T47D (cell line): ENCODE measurements at regions not wholly inside any gene's neighbourhood (a gene's known extent, or its start where the extent isn't known, plus 50 kb on each side); places are given as distances from the start of the nearest gene placed in this dataset.
"Not testable (repeated sequence)": the region's sequence is repeated elsewhere in the genome, so short reads cannot be mapped to it uniquely, and the experiment has no call there.

Source experiments
- DNase-seq, 2 experiments: peaks; one replicate each; pipeline versions ENCODE4 v3.0.0 to v3.0.0-alpha.2; 2011 to 2012; ENCODE audit warnings: low read depth in 1 of 2, low spot score in 1 of 2
- JUND ChIP-seq: IDR thresholded peaks from 2 replicates; pipeline ENCODE4 v1.6.1; 2012; ENCODE audit warnings: low read depth
- in situ Hi-C: cut with HindIII; loops from 2 replicates; pipeline ENCODE4 v1.10.0; 2016; ENCODE audit warnings: low sequenced_read_pairs, low pct_unique_long_range_greater_than_20kb

DNA sequence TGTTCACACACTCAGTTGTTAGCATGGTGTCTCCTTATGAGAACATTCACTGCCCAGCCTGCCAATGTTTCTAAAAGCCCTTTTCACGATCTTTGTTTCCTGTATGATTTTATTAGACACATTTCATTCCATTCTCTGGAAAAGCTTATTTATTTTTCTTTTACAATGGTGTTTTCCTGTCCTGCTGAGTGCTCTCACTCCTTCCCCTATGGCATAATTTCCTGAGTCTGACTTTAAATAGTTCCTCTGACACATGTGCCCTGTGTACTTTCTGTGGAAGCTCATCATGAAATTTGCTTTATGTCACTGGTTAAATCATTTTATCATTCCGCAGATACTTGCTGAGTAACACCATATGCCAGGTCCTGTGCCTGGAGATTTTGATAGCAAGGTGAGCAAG is 612.0 kb downstream of the FLRT2 start:
- in situ Hi-C loops = no loop called here
- no peak for TF ChIP-seq JUND
- no peak for DNase-seq

DNA sequence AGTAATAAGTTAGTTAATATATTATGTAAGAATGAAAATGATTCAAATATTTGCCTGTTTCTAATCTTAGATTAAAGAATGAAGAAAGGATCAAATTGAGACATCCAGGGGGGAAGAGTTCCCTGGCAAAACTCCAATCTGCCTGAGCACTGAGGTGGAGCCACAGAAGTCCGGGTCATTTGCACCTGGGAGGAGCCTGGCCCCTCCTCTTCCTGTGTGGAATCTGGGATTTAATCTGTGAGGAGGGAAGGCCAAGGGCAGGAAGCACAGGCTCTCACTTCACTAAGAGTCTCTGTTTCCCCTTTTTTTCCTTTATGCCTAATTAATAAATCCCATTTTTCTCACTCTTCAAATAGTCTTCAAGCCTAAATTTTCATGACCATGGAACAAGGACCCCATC is 599.5 kb downstream of the FLRT2 start:
- in situ Hi-C loops = no loop called here
- TF ChIP-seq JUND = no peak
- DNase-seq = no peak

DNA sequence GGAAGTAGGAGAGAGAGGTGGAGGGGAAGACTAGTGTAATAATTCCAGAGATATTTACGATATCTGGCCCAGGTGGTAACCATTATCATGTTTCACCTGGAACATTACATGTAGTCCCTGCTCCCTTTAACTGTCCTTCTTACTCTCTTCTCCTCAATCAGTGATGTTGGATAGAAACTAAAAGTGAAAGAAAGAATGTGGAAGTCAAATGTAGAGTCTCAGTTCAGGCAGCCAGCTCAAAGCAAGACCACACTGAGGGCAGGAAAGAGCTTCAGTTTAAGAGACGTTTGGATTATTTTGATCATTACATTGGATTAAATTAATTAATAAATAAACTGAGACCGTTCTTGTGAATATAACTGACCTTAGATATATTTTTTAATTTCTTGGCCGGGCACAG is 594.4 kb downstream of the FLRT2 start:
- in situ Hi-C loops = no loop called here
- TF ChIP-seq JUND = no peak
- no peak for DNase-seq

DNA sequence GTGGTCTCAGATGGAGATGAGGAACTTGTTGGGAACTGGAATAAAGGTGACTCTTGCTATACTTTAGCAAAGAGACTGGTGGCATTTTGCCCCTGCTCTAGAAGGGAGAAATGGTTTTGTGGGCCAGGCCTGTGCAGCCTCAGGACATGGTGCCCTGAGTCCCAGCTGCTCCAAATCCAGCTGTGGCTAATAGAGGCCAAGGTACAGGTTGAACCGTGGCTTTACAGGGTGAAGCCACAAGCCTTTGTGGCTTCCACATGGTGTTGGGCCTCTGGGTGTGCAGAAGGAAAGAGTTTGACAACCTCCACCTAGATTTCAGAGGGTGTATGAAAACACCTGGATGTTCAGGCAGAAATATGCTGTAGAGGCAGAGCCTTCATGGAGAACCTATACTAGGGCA is 586.0 kb downstream of the FLRT2 start:
- DNase-seq = no peak
- in situ Hi-C loops = no loop called here
- no peak for TF ChIP-seq JUND

DNA sequence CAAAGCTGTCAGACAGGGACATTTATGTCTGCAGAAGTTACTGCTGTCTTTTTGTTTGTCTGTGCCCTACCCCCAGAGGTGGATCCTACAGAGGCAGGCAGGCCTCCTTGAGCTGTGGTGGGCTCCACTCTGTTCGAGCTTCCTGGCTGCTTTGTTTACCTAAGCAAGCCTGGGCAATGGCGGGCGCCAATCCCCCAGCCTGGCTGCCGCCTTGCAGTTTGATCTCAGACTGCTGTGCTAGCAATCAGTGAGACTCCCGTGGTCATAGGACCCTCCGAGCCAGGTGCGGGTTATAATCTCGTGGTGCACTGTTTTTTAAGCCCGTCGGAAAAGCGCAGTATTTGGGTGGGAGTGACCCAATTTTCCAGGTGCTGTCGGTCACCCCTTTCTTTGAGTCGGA is 580.9 kb downstream of the FLRT2 start:
- in situ Hi-C loops = not testable (repeated sequence)

DNA sequence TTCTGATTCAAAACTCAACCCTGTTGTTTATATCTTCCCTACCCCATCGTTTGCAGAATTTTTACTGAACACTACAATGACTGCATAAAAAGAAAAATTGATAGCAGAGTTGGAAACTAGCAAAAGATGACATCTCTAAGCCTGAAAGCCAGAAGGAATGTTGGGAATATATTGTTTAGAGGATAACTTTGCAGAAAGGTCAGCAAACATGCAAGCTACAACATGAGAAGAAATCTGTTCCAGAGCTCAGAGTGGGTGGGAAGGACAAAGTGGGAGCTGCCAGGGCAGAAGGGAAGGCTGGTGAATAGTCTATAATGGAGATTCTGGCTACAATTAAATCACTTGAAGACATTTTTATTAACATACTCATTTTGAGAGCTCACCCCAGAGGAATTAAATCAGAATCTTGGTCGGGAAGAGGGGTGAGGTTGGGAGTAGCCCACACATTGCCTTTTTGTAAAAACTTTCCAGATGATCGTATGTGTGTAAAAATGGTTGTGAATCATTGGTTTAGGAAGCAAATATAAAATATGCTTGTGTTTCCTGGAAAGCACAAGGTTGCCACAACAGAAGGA is 574.8 kb downstream of the FLRT2 start:
- DNase-seq = no peak
- in situ Hi-C loops = no loop called here
- no peak for TF ChIP-seq JUND

More for the DNA sequence above, 580.9 kb downstream of the FLRT2 start:
- DNase-seq = not testable (repeated sequence)

DNA sequence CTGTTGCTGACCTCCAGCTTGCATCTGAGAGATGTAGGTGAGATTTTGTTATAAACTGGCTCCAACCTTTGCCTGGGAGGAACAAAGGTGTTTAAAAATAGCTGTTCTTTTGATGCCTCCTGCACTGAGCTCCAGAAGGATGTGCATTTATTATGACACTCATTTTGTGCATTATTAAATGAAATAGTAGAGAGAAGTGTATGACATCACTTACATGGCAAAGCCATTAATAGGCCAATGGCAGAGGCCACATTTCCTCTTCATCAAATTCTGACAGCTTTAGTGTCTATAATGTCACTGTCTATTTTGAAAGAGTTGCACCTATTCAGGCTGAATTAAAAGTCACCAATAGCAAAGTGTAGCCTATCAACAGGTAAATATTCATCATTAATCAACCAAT is 564.6 kb downstream of the FLRT2 start:
- in situ Hi-C loops = no loop called here
- no peak for TF ChIP-seq JUND

DNA sequence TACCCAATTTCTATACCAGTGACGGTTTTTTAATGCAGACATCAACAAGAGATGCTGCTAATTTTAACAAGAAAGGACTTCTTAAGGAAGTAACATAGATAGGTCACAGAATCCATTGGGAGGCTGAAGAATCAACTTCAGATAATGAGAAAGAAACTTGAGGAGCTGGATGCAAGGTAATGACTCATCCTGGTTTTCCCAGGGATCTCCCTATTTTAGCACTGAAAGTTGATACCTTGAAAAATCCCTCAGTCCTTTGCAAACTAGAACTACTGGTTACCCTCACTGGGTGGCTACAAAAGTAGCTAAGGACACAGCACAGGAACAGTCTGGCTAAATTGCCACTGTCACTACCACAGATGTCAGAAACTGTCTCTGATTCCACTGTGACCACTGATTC is 561.9 kb downstream of the FLRT2 start:
- no peak for TF ChIP-seq JUND
- in situ Hi-C loops = no loop called here
- no peak for DNase-seq

More for the DNA sequence above, 564.6 kb downstream of the FLRT2 start:
- no peak for DNase-seq

DNA sequence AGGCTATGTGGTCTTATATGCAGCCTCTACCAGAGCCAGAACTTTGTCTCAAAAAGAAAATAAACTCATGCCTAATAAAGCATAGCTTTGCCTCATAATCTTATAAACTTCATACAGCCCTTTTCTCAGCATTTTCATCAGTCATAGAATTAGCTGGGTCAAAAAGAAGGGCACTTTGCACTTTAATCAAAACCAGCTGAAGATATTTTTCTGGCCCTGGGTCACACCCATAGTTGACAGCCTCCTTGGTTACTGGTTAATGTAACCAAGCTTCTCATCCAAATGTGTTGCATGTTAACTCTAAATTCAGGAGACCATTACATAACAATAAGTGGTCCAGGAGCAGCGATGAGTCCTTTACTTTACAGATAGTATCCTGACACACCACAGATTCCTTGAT is 558.2 kb downstream of the FLRT2 start:
- in situ Hi-C loops = no loop called here
- no peak for TF ChIP-seq JUND
- DNase-seq = no peak

DNA sequence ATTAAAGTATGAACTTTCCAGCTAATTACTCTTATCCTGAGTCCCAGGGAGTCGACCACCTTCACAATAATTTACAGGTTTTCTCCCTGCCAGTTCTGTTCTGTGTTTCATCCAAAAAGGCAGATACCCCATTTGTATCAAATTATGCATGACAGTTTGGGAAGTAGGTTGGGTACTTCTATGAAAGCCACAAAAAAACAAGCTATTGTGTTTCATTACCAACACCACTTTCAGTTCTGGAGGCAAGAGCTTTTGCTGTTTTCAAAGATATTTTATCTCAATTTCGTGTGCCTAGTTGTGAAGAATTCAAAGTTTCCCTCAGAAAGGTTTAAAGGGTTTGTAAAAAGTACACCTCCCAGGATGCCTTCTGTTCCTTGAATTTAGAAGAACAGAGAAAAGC is 557.4 kb downstream of the FLRT2 start:
- TF ChIP-seq JUND = no peak
- in situ Hi-C loops = no loop called here
- DNase-seq = no peak

DNA sequence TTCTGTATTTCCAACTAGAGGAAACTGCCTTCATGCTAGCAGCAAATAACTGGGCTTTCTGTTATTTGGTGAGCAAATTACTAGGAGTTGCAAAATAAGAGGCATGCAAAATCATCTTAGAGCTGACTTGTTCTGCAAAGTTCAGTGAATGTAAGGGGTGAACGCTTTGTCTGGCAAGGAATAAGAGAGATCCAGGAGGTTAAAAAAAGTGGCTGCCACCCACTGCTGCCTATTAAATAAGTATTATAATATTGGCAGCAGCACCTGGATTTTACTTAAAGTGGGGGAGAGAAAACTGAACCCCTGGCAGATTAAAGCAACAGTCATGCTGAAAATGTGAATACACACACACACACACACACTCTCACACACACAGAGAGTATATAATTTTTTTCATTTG is 557.0 kb downstream of the FLRT2 start:
- no peak for DNase-seq
- no peak for TF ChIP-seq JUND

DNA sequence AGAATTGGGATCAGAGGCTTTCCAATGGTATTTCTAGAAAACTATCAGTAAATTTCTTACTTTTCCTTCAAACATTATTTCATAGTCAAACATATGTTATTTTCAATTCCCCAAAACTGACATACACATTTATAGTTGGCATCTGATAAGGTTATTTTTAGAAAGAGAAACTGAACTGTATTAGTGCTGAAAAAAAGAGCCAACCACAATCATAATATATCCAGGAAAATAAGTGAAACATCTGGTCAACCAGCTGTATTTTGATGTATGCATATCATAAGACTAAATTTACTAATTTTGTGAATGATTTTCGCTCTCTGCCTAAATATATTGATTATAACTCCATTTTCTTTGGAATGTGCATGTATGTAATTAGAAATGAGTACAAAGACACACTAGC is 554.2 kb downstream of the FLRT2 start:
- in situ Hi-C loops = no loop called here
- no peak for DNase-seq

More for the DNA sequence above, 557.0 kb downstream of the FLRT2 start:
- in situ Hi-C loops = no loop called here

DNA sequence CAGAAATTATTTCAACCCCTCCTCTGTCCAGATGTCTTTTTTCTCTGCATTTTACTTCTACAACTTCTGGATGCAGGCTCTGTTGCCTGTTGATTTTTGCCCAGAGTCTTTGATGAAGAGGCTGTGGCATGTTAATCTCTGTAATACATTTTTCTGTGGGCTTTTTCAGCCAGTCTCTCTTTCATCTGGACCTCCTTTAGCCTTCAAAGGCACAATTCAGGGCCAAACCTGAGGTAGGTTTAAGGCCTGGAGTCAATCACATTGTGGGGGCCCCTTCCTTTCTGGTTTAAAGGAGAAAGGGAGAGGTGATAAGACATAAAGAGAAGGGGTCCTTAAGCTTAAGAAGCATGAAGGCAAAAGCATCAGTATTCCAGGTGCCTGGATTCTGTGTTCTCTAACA is 553.7 kb downstream of the FLRT2 start:
- no peak for DNase-seq
- no peak for TF ChIP-seq JUND
- in situ Hi-C loops = no loop called here

More for the DNA sequence above, 554.2 kb downstream of the FLRT2 start:
- TF ChIP-seq JUND = no peak

DNA sequence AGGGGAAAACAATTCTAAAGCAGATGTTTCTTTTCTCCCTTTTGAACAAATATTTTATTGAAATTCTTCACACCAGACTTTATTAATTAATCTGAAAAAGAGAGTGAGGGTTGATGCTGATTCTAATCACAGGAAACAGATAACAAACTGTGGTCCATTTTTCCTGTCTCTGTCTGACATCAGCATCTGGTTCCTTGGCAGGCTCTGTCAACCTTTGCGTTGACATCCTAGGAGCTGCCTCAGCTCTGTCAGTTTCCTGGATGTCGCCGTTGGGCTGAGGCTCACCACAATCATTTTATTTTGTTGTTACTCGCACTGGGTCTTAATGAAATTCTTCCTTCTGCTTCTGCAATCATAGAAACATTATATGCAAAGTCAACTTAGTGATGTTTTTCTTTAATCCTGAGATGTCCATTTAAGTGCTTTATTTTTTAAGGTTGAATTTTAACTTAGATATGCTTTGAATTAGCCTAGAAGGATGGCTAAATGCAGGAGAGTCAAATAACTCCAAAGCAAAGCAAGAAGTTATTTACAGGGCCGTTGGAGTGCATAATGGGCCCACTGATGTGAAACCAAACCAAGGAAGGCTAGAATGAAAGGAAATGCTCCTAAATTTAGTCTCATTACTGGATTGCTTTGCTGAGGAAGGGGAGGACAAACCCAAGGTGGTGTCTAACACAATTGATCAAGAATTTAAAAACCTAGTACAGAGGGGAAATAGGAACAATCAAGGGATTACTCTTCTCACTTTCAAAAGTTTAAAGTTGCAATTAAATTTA is 542.4 kb downstream of the FLRT2 start:
- TF ChIP-seq JUND = no peak
- in situ Hi-C loops = no loop called here
- no peak for DNase-seq
